Sciatic nerve (tissue), 2 donors: ENCODE measurements at regions not wholly inside any gene's neighbourhood (a gene's known extent, or its start where the extent isn't known, plus 50 kb on each side); places are given as distances from the start of the nearest gene placed in this dataset.

Source experiments
- ATAC-seq: fragments of 200-7000 bp; cut with Tn5 transposase; one replicate; pipeline ENCODE4 v1.9.1; 2020; ENCODE audit warnings: mild to moderate bottlenecking, moderate library complexity
- DNase-seq: peaks from one replicate; pipeline ENCODE4 v3.0.0-alpha.2; 2020; ENCODE audit warnings: low spot score
- intact Hi-C: fragments of 100-400 bp; cut with DNase I; formaldehyde crosslinking; loops from one replicate; pipeline ENCODE4 v1.14.2; 2022
- donor health status: DM: no; HTN: no; CAD: no.
- donor health status: DM: no; HTN: no; CAD: no.

DNA sequence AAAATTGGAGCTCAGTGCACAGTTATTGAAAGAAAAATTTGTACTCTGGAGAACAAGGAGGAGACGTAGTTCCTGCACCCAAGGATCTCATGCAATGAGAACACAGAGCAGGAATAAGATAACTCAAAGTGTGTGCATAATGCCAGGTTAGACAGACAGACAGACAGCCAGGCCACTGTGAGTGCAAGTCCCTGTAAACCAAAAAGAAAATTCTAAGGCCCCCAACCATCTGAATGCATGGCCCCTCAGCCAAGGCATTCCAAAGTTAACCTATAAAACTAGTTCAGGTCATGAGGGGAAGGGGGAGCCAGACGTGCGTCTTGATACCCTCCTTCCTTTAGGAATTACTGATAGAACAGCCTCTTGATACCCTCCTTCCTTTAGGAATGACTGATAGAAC is 94.5 kb upstream of the ENPP6 start:
- DNase-seq (no peak), ATAC-seq (no peak)
- intact Hi-C loops = no loop called here

DNA sequence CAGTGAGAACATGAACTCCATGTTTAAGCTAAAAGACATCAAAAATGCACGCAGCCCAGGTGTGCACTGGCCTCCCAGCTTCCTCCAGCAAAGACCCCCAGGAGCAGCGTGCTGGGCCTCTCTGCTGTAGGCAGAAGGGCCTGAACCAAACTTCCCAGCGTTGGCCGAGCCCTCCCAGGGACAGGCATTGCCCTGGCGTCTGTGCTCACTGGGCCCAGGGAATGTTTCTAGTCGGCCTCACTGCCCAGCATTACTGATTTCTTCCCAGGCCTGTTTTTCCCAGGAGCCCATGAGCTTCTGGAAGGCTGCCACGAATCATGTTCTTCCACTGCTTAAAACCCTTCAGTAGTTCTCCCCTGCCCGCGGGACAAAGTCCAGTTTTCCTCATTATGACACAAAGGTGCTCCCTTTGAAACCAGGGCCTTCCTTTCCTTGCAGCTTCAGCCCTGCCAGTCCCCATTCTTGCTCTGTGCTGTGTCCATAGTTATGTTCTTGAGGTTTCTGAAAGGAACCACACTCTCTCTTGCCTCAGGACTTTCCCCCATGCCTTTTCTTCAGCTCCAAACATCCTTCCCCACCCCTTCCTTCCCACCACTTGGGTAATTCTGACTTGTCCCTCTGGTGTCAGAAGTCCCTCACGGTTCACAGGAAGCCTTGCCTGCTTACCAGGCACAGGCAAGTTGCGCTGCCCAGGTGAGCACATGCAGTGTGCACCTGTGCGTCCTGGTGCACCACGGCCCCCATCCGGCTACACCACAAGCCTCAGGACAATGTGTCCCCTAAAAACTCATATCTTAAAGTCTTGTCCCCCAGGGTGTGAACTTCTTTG is 93.4 kb upstream of the ENPP6 start:
- ATAC-seq (peak; percentile 69), DNase-seq (peak; percentile 60)
- intact Hi-C loops = no loop called here

DNA sequence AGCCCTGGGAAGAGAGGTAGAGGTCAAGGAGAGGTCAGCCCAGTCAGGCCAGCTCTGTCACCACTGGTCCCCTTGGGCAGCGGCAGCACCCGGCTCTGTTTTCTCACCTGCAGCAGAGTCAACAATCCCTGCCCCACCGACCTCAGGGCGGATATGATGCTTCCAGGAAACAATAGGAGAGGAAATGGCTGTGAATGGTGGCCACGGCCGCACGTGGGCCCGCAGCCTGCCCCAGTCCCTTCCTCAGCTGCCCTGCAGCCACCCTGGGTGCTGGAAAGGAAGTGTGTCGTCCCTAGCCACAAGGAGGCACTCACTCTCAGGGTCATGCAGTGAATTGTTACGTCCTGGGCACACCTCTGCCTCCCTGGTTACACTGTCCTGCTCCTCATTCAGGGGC is 92.5 kb upstream of the ENPP6 start:
- ATAC-seq (peak; percentile 53), DNase-seq (no peak)
- intact Hi-C loops = no loop called here

DNA sequence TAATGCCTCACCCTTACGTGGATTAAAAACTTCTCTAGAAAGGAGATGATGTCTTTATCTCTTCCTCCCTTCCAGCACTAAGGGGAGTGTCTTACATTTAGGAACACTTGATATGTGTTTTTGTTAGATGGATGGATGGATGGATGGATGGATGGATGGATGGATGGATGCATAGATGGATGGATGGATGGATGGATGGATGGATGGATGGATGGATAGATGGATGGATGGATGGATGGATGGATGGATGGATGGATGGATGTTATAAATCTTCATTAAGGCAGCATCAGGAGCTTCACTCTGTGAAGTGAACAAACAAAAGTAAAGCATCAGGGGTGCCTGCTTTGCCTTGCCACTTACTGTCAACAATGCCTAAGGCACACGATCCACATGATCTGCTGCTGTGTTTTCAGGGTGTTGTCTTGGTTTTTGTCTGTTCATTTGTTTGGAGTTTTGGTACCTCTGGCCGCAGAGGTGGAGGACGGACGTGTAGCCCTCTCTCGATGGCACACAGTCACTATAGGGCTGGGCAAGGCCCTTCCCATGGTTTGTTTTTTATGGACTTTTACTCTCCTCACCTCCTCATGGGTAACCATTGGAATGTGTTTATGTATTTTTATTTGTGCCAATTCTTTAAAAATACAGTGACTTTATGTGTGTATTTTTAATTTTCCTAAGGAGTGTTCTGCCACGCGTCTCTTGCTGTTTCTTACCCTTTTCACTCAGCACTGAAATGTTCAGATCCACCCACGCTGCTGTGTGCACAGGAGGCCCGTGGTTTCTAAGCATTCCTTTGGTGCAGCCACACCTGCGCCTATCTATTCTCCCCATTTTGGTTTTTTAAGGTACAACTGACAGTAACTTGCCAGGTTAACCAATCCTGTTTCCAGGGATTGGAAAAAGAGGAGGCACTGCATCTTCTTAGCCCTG is 91.8 kb upstream of the ENPP6 start:
- no peak for DNase-seq
- intact Hi-C loops = no loop called here

DNA sequence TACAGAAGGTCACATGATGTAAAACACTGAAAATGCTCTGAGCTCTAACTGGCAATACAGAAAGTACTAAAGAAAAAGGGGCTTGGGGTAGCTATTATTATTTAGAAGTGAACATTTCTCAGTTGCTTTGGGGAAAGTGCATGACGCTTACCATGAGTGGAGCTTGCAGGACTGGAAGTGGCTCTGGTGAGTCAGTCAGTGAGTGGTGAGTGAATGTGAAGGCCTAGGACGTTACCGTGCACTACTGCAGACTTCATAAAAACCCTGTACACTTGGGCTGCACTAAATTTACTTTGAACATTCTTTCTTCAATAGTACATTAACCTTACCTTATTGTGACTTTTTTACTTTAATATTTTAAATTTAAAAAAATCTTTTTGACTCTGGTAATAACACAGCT is 89.3 kb upstream of the ENPP6 start:
- ATAC-seq = no peak
- intact Hi-C loops = no loop called here
- DNase-seq = no peak

More for the DNA sequence above, 91.8 kb upstream of the ENPP6 start:
- ATAC-seq = no peak

DNA sequence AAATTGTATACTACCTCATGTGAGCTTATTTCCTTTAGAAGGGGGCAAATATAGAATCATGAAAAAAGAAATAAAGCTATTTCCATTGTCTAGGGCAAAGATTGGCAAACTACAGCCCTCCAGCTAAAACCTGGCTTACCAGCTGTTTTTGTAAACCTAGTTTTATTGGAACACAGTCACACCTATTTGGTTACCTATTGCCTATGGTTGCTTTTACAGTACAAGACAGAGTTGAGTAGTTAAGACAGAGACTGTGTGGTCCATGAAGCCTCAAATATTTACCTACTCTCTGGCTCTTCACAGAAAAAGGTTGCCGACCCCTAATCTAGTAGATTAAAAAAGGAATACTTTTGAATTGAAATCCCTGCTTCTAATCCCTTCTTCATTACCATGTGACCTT is 88.8 kb upstream of the ENPP6 start:
- DNase-seq = no peak
- no peak for ATAC-seq
- intact Hi-C loops = no loop called here

DNA sequence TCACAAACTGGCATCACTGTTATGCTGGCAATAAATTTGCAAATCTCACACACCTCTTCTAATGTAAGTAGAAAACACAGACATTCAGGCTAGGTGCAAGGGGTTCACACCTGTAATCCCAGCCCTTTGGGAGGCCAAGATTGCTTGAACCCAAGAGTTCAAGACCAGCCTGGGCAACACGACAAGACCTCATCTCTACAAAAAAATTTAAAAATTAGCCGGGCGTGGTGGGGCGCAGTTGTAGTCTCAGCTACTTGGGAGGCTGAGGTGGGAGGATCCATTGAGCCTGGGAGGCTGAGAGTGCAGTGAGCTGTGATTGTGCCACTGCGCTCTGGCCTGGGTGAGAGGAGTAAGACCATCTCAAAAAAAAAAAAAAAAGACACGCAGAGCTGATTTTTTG is 83.1 kb upstream of the ENPP6 start:
- DNase-seq (no peak), ATAC-seq (no peak)
- intact Hi-C loops = no loop called here

DNA sequence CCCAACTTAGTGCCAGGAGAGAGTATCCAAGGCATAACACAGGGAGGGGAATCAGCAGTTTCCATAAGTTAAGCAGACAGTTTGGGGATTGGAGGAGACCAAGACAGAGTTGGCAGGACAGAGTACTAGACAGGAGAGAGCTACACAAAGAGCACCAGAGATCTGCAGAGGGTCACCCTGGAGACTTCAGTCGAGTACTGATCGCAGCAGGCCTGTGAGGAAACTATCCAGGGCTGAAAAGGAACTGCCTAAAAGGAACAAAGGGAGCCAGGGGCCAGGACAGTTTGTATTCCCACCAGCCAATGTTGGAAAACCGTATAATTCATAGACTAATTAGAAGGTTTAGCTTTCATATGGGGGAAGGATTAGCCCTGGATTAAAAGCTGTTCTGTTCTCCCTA is 80.6 kb upstream of the ENPP6 start:
- intact Hi-C loops = no loop called here
- peak; percentile 64 for ATAC-seq

DNA sequence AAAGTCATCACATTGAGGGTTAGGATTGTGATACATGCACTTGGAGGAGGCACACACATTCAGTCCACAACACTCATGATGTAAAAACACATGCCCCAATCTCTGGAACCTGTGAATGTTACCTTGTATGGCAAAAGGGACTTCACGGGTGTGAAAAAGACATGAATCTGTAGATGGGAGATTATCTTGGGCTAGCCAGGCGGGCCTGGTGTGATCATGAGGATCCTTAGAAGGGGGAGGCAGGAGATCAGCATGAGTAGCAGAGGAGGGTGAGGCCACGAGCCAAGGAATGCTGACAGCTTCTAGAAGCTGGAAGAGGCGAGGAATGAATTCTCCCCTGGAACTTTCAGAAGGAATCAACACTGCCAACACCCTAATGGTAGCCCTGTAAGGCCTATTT is 77.5 kb upstream of the ENPP6 start:
- no peak for ATAC-seq
- DNase-seq = no peak

More for the DNA sequence above, 80.6 kb upstream of the ENPP6 start:
- DNase-seq = no peak

DNA sequence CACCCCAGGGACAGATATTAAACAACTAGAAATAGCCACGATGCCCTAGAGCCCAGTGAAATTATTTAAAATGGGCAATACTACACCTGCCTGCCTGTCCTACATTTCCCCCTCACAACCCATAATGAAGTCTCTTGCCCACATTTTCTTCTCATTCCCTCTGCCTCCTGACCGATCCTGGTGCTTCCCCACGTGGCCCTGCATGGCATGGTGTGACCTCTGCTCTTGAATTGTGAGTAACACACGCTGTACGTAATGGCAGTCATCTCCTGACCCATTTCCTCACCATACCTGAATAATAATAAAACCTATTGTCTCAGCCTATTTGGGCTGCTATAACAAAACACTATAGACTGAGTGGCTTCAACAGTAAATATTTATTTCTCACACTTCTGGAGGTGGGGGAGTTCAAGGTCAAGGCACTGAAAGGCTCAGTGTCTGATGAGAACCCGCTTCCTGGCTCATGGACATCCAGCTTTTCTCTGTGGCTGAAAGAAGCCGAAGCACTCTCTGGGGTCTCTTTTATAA is 77.0 kb upstream of the ENPP6 start:
- intact Hi-C loops = no loop called here
- ATAC-seq (no peak), DNase-seq (no peak)

More for the DNA sequence above, 77.5 kb upstream of the ENPP6 start:
- intact Hi-C loops = no loop called here

DNA sequence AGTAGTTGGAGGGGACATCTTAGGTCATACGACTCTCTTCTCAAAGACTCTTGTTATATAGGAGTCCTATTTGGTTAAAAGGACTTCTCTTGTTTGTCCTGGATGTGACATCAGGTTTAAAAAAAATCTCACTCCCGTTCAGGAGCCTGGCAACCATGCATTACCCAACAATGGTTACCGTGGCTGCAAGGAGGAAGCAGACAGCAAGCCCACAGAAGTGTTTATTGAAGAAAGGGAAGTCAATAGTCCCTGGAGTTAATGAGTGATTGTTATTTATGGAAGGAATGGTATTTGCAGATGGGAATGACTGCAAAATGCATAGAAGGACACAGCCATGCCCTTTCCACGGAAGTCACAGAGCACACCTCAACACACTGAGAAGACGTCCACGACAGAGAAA is 75.9 kb upstream of the ENPP6 start:
- ATAC-seq = no peak
- intact Hi-C loops = no loop called here

DNA sequence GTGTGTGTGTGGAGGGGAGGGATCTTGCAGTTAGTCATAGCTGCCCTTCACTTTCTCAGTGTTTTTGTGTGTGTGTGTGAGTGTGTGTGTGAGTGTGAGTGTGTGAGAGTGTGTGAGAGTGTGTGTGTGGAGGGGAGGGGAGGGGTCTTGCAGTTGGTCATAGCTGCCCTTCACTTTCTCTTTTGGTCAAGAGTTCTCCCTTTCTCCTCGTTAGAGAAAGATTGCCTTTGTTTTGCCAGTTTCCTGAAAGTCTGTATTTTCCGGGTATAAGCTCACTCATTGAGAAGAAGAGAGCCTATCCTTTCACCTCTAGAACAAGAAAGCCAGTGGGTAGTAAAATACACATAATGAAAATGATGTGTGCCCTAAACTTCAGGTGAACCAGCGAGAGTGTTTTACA is 75.2 kb upstream of the ENPP6 start:
- intact Hi-C loops = no loop called here
- DNase-seq = no peak
- ATAC-seq = no peak

More for the DNA sequence above, 75.9 kb upstream of the ENPP6 start:
- no peak for DNase-seq

DNA sequence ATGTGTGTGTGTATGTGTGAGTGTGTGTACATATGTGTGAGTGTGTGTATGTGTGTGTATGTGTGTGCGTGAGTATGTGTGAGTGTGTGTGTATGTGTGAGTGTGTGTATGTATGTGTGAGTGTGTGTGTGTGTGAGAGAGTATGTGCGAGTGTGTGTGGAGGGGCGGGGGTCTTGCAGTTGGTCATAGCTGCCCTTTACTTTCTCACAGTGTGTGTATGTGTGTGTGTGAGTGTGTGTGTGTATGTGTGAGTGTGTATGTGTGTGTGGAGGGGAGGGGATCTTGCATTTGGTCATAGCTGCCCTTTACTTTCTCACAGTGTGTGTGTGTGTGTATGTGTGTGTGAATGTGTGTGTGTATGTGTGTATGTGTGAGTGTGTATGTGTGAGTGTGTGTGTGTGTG is 74.8 kb upstream of the ENPP6 start:
- ATAC-seq (no peak), DNase-seq (no peak)
- intact Hi-C loops = no loop called here

DNA sequence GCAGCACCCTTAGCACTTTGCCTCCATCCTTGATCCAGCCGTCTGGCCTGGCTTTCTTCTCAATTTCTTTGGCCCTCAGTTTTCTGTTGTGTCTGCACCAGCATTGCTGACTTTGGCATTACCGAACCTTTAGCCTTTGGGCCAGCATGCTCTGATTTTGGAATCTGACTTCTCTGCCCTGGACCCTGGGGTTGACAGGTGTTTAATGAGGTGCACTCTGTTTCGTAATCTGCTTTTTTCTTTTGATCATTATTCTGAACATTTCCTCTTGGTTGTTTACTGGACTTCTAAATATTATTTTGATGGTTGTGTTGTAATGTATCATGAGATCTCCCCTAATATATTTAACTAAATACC is 71.5 kb upstream of the ENPP6 start:
- no peak for DNase-seq
- intact Hi-C loops = no loop called here

DNA sequence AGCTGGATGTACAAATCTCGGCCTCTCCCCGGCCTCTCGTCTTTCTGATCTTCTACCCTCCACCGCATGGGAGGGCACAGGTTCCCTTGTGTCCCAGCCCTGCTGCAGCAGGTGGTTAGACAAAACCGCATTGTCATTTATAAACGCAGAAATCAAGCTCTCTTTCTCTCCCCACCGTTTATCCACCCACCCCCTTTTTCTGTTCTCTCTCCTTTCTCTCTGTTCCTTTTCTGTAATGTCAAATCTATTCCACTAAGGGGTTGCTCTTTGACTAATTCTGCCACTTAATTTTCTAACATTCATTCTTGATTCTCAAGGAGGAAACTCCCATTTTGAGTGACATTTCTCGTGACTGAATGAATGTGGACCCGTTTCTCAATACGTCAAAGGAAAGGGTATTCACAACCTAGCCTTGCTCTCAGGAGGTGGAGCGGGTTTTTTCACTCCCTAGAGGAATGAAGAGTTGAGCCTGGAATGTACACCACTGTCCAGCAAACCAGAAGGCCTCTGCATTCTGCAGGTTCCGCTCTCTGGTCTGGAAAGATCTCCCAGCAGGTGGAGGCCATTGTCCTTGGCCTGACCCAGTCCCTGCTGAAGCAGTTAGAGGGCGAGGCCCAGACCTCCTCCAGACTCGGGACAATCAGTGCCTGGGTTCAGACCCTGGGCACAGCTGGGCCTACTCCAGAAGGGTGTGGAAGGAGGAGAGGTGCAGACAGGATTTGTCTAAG is 70.9 kb upstream of the ENPP6 start:
- DNase-seq = peak; percentile 60
- ATAC-seq = peak; percentile 49
- intact Hi-C loops = no loop called here

More for the DNA sequence above, 71.5 kb upstream of the ENPP6 start:
- no peak for ATAC-seq

DNA sequence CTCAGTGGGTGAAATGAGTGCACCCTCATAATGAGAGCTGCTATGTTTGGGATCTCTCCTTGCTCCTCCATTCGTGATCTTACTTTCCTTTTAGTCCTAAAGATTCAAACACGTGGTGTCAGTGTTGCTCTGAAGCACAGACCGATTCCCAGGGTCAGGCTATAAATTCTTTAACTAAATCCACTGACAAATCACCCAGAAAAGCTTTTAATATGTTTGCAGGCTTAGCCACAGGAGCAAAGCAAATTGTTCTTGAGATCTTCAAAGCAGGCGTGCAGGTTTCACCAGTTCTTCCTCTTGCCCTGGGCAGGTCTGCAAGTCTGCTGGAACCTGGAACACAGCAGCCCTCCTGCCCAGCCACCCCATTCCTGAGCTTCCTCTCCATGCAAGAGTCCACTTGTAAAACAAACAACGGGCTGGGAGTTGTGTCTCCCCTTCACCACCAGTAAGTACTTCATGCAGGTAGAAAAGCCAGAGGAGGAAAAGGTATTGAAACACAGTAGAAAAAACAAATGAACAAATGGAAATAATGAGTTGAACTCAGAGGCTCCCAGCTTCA is 70.1 kb upstream of the ENPP6 start:
- intact Hi-C loops = no loop called here
- DNase-seq = peak; percentile 50

DNA sequence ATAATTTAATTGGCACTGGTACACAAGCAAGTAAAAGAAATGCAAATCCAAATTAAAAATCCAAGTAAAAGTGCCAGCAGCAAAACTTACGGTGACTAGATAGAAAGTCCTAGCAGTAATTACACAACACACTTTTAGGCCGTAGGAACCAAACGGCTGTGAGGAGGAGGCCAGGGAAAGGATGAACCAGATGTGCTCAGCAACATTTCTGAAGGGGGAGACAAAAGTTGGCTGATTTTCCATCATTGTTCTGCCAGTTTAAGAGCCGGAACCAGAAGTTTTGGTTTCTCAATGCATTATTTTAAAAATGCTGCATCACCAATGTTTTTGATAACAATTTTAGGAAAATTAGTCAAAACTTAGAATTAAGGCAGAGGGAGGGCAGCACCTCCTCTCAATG is 68.7 kb upstream of the ENPP6 start:
- intact Hi-C loops = no loop called here
- ATAC-seq = peak; percentile 45

More for the DNA sequence above, 70.1 kb upstream of the ENPP6 start:
- ATAC-seq = peak; percentile 88

DNA sequence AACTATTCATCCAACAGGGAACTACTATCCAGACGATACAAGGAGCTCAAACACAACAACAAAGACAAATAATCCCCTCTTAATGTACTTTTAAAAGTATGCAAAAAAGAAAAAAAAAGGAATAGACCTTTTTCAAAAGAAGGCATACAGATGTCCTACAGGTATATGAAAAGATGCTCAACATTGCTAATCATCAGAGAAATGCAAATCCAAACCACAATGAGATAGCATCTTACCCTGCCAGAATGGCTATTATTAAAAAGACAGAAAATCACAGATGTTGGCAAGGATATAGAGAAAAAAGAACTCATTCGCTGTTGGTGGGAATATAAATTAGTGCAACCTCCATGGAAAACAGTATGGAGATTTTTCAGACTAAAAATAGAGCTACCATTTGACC is 67.1 kb upstream of the ENPP6 start:
- DNase-seq = no peak
- no peak for ATAC-seq
- intact Hi-C loops = no loop called here

More for the DNA sequence above, 68.7 kb upstream of the ENPP6 start:
- DNase-seq = no peak

DNA sequence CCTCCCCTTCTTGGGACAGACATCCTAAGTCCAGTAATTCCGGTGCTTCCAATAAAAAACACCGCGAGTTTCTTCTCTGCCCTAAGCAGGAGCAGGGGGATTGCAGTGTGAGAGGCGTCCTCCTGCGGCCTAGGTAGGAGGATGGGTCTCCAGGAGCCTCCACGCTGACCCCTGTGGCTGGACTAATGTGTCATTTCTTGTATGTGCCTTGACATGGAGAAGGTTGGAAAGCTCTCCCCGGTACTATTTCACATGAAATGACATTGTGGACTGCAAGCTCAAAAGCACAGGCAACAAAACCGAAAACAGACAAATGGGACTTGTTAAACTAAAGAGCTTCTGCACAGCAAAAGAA is 66.6 kb upstream of the ENPP6 start:
- intact Hi-C loops = no loop called here

More for the DNA sequence above, 66.6 kb upstream of the ENPP6 start:
- ATAC-seq (no peak), DNase-seq (no peak)
